Subcutaneous abdominal adipose tissue (tissue), 5 donors: ENCODE measurements at regions not wholly inside any gene's neighbourhood (a gene's known extent, or its start where the extent isn't known, plus 50 kb on each side); places are given as distances from the start of the nearest gene placed in this dataset.

Experiments used
- H3K27ac ChIP-seq: one replicate; pipeline ENCODE4 v1.7.0; 2013; ENCODE audit warnings: low read depth, mild to moderate bottlenecking, inconsistent platforms, low read length, moderate library complexity
- H3K27me3 ChIP-seq, 5 donors: one replicate each; pipeline ENCODE4 v1.7.0; 2013; ENCODE audit warnings: low read length in 5 of 5, inconsistent platforms in 1 of 5; ENCODE audit not compliant: control insufficient read depth in 5 of 5, insufficient read depth in 4 of 5
- H3K36me3 ChIP-seq, 5 donors: one replicate each; pipeline ENCODE4 v1.7.0; 2013; ENCODE audit warnings: low read length in 5 of 5; ENCODE audit not compliant: control insufficient read depth in 5 of 5, insufficient read depth in 5 of 5
- H3K4me1 ChIP-seq, 5 donors: one replicate each; pipeline ENCODE4 v1.7.0; 2013; ENCODE audit warnings: low read length in 5 of 5, mild to moderate bottlenecking in 3 of 5, moderate library complexity in 1 of 5; ENCODE audit not compliant: control insufficient read depth in 5 of 5, insufficient read depth in 5 of 5
- H3K4me3 ChIP-seq, 5 donors: one replicate each; pipeline ENCODE4 v1.7.0; 2013; ENCODE audit warnings: low read length in 5 of 5, low read depth in 1 of 5
- H3K9ac ChIP-seq, 5 donors: one replicate each; pipeline ENCODE4 v1.7.0; 2013; ENCODE audit warnings: low read length in 5 of 5, mild to moderate bottlenecking in 4 of 5, moderate library complexity in 3 of 5
- H3K9me3 ChIP-seq, 5 donors: one replicate each; pipeline ENCODE4 v1.7.0; 2013; ENCODE audit warnings: low read length in 5 of 5; ENCODE audit not compliant: control insufficient read depth in 5 of 5
- donor health status: healthy.
- donor health status: healthy.
- donor health status: healthy.
- donor health status: healthy.
- donor health status: healthy.

DNA sequence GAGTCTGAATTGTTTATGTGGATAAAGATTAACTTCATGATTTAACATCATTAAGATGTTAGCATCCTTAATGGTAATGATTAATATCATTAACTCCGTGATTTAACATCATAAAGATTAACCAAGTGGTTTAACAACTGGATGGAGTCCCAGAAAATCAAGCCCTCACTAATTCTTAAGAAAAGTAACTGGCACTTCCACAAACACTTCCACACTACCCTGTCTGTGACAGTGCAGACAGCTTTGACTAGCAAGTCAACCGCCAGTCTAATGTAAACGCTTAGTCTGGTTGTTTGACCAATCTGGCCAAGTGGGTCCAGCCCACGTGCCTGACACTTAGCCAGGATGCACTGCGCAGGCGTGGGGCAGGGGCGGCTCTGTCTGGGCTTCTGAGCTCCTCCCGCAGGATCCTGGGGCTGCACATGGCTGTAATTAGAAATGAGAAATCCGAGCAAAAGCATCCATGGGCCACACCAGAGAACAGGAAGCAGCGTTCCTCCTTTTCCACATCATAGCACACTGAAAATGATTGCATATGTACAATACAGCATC is 424.2 kb downstream of the FOXA2 start:
- Histone ChIP-seq H3K9ac (no peak overlapping the region), H3K9me3 (no peaks in the 10 kb centered on the region), H3K36me3 (no peaks in the 10 kb centered on the region), H3K4me3 (no peak overlapping the region), H3K27ac (no peak overlapping the region), H3K4me1 (no peaks in the 10 kb centered on the region), H3K27me3 (peaks cover 0 to 3% (median 0%) of the 10 kb centered on the region in 5 donors)

DNA sequence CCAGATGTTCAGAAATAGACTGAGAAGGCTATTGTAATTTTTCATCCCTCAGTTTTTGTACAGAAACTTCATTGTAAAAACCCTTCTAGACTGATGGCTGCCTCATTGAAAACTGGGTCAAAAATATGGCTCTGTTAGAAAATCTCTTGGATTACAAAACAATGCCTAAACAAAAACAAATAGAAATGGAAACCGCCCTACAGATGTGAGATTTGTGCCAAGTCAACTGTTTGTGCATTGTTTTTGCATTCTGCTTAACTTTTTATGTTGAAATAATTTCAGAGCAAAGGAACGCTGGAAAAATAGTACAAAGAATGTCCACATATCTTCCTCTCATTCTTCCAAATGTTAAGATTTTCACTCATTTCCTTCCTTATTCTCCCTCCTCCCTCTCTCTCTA is 425.1 kb downstream of the FOXA2 start:
- Histone ChIP-seq H3K4me3 (no peak overlapping the region), H3K9me3 (no peaks in the 10 kb centered on the region), H3K27ac (no peak overlapping the region), H3K36me3 (no peaks in the 10 kb centered on the region), H3K4me1 (no peaks in the 10 kb centered on the region), H3K9ac (no peak overlapping the region), H3K27me3 (peaks cover 0 to 3% (median 0%) of the 10 kb centered on the region in 5 donors)

DNA sequence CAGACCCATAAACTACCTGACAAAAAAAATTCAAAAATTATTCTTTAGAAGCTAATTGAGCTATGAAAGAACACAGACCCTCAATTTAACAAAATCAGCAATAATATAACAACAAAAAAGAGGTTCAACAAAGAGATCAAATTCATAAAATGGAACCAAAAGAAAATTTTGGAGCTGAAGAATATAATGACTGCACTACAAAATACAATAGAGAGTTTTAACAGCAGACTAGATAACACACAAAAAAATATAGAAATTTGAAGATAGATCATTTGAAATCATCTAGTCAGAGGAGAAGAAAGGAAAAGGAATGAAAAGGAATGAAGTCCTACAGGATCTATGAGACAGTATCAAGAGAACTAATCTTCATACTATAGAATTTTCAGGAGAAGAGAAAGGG is 422.1 kb downstream of the PAX1 start:
- Histone ChIP-seq H3K36me3 (no peaks in the 10 kb centered on the region), H3K4me1 (no peaks in the 10 kb centered on the region), H3K27me3 (no peaks in the 10 kb centered on the region), H3K27ac (no peak overlapping the region), H3K9ac (no peak overlapping the region), H3K4me3 (no peak overlapping the region), H3K9me3 (peaks cover 4 to 12% (median 7%) of the 10 kb centered on the region in 5 donors)

- Histone ChIP-seq H3K9me3 (no peaks in the 10 kb centered on the region), H3K27me3 (no peaks in the 10 kb centered on the region), H3K27ac (no peak overlapping the region), H3K36me3 (no peaks in the 10 kb centered on the region), H3K4me1 (no peaks in the 10 kb centered on the region), H3K9ac (no peak overlapping the region), H3K4me3 (no peak overlapping the region)
These were observed 401.0 kb downstream of the PAX1 start for GRCh38 chr20:22106308-22106938.

DNA sequence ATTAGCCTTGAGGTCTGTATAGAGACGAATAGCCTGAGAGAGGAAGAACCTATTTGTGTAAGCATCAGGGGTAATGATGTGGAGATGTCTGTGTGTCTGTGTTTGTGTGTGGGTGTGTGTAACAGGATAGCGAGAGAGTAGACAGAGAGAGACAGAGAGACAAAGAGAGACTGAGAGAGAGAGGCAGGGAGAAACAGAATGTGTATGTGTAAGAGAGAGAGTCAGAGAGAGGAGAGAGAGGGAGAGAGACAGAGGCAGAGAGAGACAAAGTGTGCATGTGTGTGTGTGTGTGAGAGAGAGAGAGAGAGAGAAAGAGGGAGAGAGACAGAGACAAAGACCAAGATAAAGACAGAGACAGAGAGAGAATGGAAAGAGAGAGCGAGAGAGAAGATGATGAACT is 396.1 kb downstream of the PAX1 start:
- Histone ChIP-seq H3K4me1 (no peaks in the 10 kb centered on the region), H3K27ac (no peak overlapping the region), H3K4me3 (no peak overlapping the region), H3K36me3 (no peaks in the 10 kb centered on the region), H3K9ac (no peak overlapping the region), H3K9me3 (no peaks in the 10 kb centered on the region), H3K27me3 (no peaks in the 10 kb centered on the region)

DNA sequence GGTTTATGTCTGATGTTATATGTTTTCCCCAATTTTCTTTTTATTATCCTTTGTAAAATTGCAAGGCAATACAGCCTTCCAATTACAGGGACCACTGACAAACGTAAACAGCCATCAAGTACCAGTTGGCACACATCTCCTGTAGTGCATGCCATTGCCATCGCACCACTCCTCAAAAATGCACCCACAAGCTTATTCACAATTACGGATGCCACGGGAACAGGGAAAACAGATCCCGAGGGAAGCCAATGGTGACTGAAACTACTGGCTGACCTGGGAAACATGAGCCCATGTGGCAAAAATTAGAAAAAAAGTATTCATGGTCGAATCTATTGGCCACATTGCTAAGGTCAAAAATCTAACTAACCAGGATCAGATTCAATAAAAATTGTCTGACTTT is 395.2 kb downstream of the PAX1 start:
- Histone ChIP-seq H3K27me3 (no peaks in the 10 kb centered on the region), H3K4me1 (no peaks in the 10 kb centered on the region), H3K36me3 (no peaks in the 10 kb centered on the region), H3K9ac (no peak overlapping the region), H3K4me3 (no peak overlapping the region), H3K9me3 (no peaks in the 10 kb centered on the region), H3K27ac (no peak overlapping the region)

GRCh38 chr20:22099348-22099747 is 393.9 kb downstream of the PAX1 start:
- Histone ChIP-seq H3K9me3 (peaks cover 0 to 3% (median 0%) of the 10 kb centered on the region in 5 donors), H3K36me3 (no peaks in the 10 kb centered on the region), H3K9ac (no peak overlapping the region), H3K27me3 (no peaks in the 10 kb centered on the region), H3K4me3 (no peak overlapping the region), H3K4me1 (no peaks in the 10 kb centered on the region), H3K27ac (no peak overlapping the region)

DNA sequence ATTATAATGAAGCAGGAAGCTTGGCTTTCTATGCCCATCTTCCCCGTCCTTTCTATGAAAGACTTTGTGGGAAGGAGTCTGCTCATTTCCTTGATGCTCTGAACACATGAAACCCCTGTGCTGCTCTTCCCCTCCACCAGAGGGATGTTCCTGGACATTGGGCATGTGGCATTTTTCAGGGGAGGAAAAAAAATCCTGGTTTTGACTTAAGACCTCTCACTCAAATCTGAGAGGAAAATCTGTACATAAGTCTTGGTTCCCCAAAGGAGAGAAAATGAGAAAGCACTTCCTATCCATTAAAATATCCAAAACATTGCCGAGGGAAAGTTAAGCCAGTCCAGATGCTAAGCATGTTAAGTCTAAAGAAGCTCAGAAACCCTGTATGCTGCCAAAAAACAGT is 393.0 kb downstream of the PAX1 start:
- Histone ChIP-seq H3K27me3 (no peaks in the 10 kb centered on the region), H3K9me3 (peaks cover 0 to 6% (median 0%) of the 10 kb centered on the region in 5 donors), H3K9ac (no peak overlapping the region), H3K4me3 (no peak overlapping the region), H3K36me3 (no peaks in the 10 kb centered on the region), H3K27ac (no peak overlapping the region), H3K4me1 (no peaks in the 10 kb centered on the region)

- Histone ChIP-seq H3K36me3 (no peaks in the 10 kb centered on the region), H3K4me1 (no peaks in the 10 kb centered on the region), H3K4me3 (no peak overlapping the region), H3K27ac (no peak overlapping the region), H3K27me3 (no peaks in the 10 kb centered on the region), H3K9me3 (peaks cover 2 to 35% (median 20%) of the 10 kb centered on the region in 5 donors), H3K9ac (no peak overlapping the region)
These were observed 387.7 kb downstream of the PAX1 start for GRCh38 chr20:22093122-22093521.

GRCh38 chr20:22088882-22089281 is 383.4 kb downstream of the PAX1 start:
- peaks cover 2 to 29% (median 17%) of the 10 kb centered on the region in 5 donors for H3K9me3 ChIP-seq
- H3K4me3 ChIP-seq: no peak overlapping the region
- H3K27ac ChIP-seq: no peak overlapping the region
- H3K4me1 ChIP-seq: no peaks in the 10 kb centered on the region
- H3K27me3 ChIP-seq: no peaks in the 10 kb centered on the region
- no peaks in the 10 kb centered on the region for H3K36me3 ChIP-seq
- H3K9ac ChIP-seq: no peak overlapping the region
